ENCODE measurements at regions not wholly inside any gene's neighbourhood (a gene's known extent, or its start where the extent isn't known, plus 50 kb on each side); places are given as distances from the start of the nearest gene placed in this dataset.

DNA sequence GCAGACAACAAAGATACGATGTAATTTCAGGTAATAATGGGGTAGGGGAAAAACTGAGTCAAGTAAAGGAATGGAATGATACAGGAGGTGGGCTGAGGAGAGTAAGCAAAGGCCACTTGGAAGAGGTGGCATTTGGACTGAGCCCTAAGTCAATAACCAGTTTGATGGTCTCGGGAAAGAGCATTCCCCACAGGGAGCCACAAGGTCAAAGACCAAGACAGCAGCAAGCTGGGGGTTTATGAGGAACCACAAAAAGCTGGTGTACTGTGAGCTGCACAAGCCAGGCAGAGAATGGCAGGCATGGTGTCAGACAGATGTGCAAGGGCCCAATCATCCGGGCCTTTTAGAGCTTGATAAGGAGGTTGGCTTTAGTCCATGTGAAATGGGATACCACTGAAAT, 98.7 kb downstream of the NOC3L start:
- no peak overlapping the region for H3K27ac ChIP-seq
- no peak for TF ChIP-seq Cebpa-rat (IDR thresholded peaks at IDR 0.05)
- no peaks in the 10 kb centered on the region for H3K9me3 ChIP-seq
- no peaks in the 10 kb centered on the region for H3K27me3 ChIP-seq
- no peaks in the 10 kb centered on the region for H3K4me1 ChIP-seq
- no peaks in the 10 kb centered on the region for H4K20me1 ChIP-seq
- no peaks in the 10 kb centered on the region for H3K36me3 ChIP-seq
- no peak overlapping the region for H3K9ac ChIP-seq
- no peak overlapping the region for H3K4me3 ChIP-seq
- no peak overlapping the region for H3K4me2 ChIP-seq

GRCh38 chr10:94266091-94266490, 96.6 kb downstream of the NOC3L start:
- H3K4me3 ChIP-seq, result no peak overlapping the region
- H3K27ac ChIP-seq, result no peak overlapping the region
- H3K36me3 ChIP-seq, result no peaks in the 10 kb centered on the region
- no peaks in the 10 kb centered on the region for H3K4me1 ChIP-seq
- H3K4me2 ChIP-seq, result no peak overlapping the region
- H3K9ac ChIP-seq, result no peak overlapping the region
- H3K27me3 ChIP-seq, result no peaks in the 10 kb centered on the region
- H3K9me3 ChIP-seq, result peaks cover 9% of the 10 kb centered on the region
- no peak for TF ChIP-seq Cebpa-rat (IDR thresholded peaks at IDR 0.05)
- H4K20me1 ChIP-seq, result no peaks in the 10 kb centered on the region

DNA sequence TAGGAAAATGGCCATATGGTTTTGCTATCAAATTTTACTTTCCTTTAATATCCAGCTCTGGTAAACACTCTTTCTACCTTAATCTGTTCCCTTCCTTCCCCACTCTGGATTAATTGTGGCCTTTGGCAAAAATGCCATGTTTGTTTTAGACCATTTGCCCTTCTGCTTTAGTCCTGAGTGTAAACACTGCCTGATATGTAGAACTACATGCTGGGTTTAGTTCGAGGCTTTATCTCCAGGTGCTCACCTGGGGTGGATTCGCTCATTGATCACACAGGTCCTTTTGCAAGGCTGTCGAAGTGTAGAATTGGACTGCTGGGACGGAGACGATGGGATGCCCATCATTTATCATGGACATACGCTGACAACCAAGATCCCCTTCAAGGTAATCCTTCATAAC, 94.1 kb downstream of the NOC3L start:
- no peak overlapping the region for H3K4me2 ChIP-seq
- H4K20me1 ChIP-seq, result no peaks in the 10 kb centered on the region
- no peak overlapping the region for H3K4me3 ChIP-seq
- H3K9me3 ChIP-seq, result peaks cover 28% of the 10 kb centered on the region
- H3K27ac ChIP-seq, result no peak overlapping the region
- H3K4me1 ChIP-seq, result no peaks in the 10 kb centered on the region
- H3K27me3 ChIP-seq, result no peaks in the 10 kb centered on the region
- no peaks in the 10 kb centered on the region for H3K36me3 ChIP-seq
- no peak overlapping the region for H3K9ac ChIP-seq
- no peak for TF ChIP-seq Cebpa-rat (IDR thresholded peaks at IDR 0.05)

DNA sequence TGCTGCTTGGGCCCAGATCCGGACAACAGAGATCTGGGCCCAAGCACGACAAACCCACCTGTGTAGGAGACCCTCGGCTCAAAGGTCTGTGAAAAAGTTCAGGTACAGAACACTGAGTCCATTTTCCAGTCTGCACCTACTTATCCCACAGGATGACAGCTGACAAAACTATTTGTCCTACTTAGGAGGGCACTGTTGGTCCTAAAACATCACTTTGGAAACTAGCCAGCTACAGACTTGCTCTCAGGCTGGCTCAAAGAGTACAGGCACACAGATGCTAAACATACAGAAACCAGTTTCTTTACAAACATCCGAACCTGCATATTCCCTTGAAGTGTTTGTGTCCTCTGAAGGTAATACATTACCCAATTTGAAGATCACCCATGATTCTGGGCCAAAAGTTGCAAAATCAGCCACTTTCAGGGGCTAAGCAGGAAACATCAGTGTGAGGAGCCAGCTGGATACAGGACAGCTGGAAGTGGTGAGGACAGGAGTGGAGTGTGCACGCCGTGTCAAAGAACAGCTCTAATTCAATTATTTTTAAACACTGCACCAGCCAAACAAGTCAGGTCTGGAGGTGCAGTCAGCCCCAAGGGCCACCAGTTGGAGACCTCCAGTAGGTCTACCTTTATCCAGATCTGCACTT, 88.5 kb downstream of the NOC3L start:
- H4K20me1 ChIP-seq, result no peaks in the 10 kb centered on the region
- peaks cover 28% of the 10 kb centered on the region for H3K9me3 ChIP-seq
- no peaks in the 10 kb centered on the region for H3K27me3 ChIP-seq
- H3K9ac ChIP-seq, result no peak overlapping the region
- H3K4me1 ChIP-seq, result 0 out of 2 replicates have a peak, but pooled peaks cover 8% of the 10 kb centered on the region
- H3K4me2 ChIP-seq, result 0 out of 2 replicates have a peak overlapping the region, but pooled peaks have one; percentile 3
- no peak overlapping the region for H3K27ac ChIP-seq
- no peaks in the 10 kb centered on the region for H3K36me3 ChIP-seq
- no peak overlapping the region for H3K4me3 ChIP-seq
- TF ChIP-seq Cebpa-rat (IDR thresholded peaks at IDR 0.05), result no peak

DNA sequence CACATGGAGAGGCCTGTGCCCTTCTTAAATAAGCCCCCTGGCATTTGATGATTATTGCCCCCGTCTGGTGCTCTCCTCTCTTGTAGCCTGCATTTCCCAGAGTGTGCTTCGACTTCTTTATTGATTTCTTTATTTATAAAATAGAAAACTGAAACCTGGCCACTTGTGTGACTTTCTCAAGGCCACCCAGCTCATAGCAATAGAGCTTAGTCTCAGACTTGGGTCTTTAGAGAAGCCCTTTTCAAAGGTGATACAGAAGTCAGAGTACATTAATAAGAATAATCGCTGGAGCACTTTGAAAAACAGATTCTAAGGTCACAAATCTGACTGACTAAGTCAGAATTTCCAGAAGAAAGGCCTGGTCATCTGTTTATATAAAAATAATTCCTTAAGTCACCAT, 86.6 kb downstream of the NOC3L start:
- H3K4me2 ChIP-seq, result no peak overlapping the region
- no peaks in the 10 kb centered on the region for H4K20me1 ChIP-seq
- H3K27me3 ChIP-seq, result no peaks in the 10 kb centered on the region
- H3K4me1 ChIP-seq, result 0 out of 2 replicates have a peak, but pooled peaks cover 8% of the 10 kb centered on the region
- no peaks in the 10 kb centered on the region for H3K36me3 ChIP-seq
- H3K4me3 ChIP-seq, result no peak overlapping the region
- TF ChIP-seq Cebpa-rat (IDR thresholded peaks at IDR 0.05), result no peak
- H3K9ac ChIP-seq, result no peak overlapping the region
- H3K9me3 ChIP-seq, result peaks cover 19% of the 10 kb centered on the region
- H3K27ac ChIP-seq, result no peak overlapping the region

DNA sequence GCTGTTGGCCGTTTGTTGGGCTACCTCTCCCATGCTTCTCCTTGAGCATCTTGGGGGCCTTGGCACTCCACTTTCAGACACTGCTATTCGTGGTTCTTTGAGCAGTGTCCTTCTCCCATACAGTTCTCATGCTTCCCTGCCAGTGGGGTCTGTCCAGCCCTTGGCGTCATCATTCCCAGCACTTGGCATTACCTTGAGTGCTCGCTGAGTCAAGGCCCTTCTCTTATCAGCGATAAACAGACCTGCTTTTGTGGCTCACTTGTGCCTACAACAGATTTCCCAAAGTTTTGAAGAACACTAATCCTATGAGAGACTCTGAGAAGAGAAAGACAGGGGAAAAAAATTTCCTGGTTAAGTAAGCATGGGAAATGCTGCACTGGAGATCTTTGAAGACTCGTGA, 85.3 kb downstream of the NOC3L start:
- Histone ChIP-seq H3K4me3 (no peak overlapping the region), H3K4me2 (no peak overlapping the region), H3K27ac (no peak overlapping the region), H3K4me1 (0 out of 2 replicates have a peak, but pooled peaks cover 8% of the 10 kb centered on the region), H3K36me3 (no peaks in the 10 kb centered on the region), H4K20me1 (no peaks in the 10 kb centered on the region), H3K9me3 (peaks cover 8% of the 10 kb centered on the region), H3K9ac (no peak overlapping the region), H3K27me3 (no peaks in the 10 kb centered on the region)
- TF ChIP-seq Cebpa-rat (IDR thresholded peaks at IDR 0.05), result no peak

GRCh38 chr10:94279835-94280709, 82.7 kb downstream of the NOC3L start:
- Histone ChIP-seq H3K27me3 (no peaks in the 10 kb centered on the region), H3K4me2 (no peak overlapping the region), H3K9me3 (no peaks in the 10 kb centered on the region), H4K20me1 (no peaks in the 10 kb centered on the region), H3K9ac (no peak overlapping the region), H3K27ac (no peak overlapping the region), H3K4me3 (no peak overlapping the region), H3K4me1 (0 out of 2 replicates have a peak, but pooled peaks cover 2% of the 10 kb centered on the region), H3K36me3 (no peaks in the 10 kb centered on the region)
- no peak for TF ChIP-seq Cebpa-rat (IDR thresholded peaks at IDR 0.05)

- Histone ChIP-seq H3K4me2 (no peak overlapping the region), H3K9me3 (no peaks in the 10 kb centered on the region), H3K36me3 (no peaks in the 10 kb centered on the region), H3K27ac (no peak overlapping the region), H3K4me3 (no peak overlapping the region), H3K4me1 (no peaks in the 10 kb centered on the region), H3K27me3 (no peaks in the 10 kb centered on the region), H4K20me1 (no peaks in the 10 kb centered on the region), H3K9ac (no peak overlapping the region)
- TF ChIP-seq Cebpa-rat (IDR thresholded peaks at IDR 0.05), result no peak
Observed at GRCh38 chr10:94281654-94282053, 81.1 kb downstream of the NOC3L start.

DNA sequence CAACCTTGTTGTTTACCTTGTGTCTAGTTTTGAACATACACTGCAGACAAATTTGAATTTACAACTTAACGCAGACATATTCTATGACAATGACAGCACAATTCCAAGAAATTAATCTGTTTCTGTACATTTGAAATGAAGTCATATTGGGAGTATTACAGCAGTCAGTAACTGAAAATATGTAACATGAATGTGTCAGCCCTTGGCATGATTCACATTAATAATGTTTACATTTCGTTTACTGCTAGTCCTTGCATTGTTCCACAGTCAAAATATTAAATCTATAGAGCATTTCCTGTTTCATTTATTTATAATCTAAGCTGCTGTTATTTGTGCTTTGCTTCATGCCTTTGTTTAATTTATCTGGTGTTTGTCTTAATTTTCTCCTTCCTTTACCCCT, 80.4 kb downstream of the NOC3L start:
- no peak overlapping the region for H3K27ac ChIP-seq
- H3K36me3 ChIP-seq, result no peaks in the 10 kb centered on the region
- TF ChIP-seq Cebpa-rat (IDR thresholded peaks at IDR 0.05), result no peak
- H3K4me3 ChIP-seq, result no peak overlapping the region
- H3K4me1 ChIP-seq, result no peaks in the 10 kb centered on the region
- H4K20me1 ChIP-seq, result no peaks in the 10 kb centered on the region
- no peaks in the 10 kb centered on the region for H3K9me3 ChIP-seq
- no peaks in the 10 kb centered on the region for H3K27me3 ChIP-seq
- H3K4me2 ChIP-seq, result no peak overlapping the region
- H3K9ac ChIP-seq, result no peak overlapping the region
